GM12891 (cell line): ENCODE measurements at regions not wholly inside any gene's neighbourhood (a gene's known extent, or its start where the extent isn't known, plus 50 kb on each side); places are given as distances from the start of the nearest gene placed in this dataset.
"Not testable (repeated sequence)": the region's sequence is repeated elsewhere in the genome, so short reads cannot be mapped to it uniquely, and the experiment has no call there.

Experiments used
- DNase-seq: peaks from one replicate; pipeline ENCODE4 v3.0.0; 2011; ENCODE audit warnings: low spot score; ENCODE audit not compliant: insufficient read length
- FAIRE-seq: peaks from 2 replicates; lab custom pipeline; 2011; peaks lifted over from hg19 to GRCh38; lab: Jason Lieb, UNC
- PAX5 ChIP-seq: IDR thresholded peaks from 2 replicates; pipeline ENCODE4 v1.6.1; 2011; ENCODE audit warnings: low read length, moderate library complexity, mild to moderate bottlenecking; ENCODE audit not compliant: insufficient read depth, severe bottlenecking
- POLR2A ChIP-seq: IDR thresholded peaks from 2 replicates; pipeline ENCODE4 v1.6.1; 2011; ENCODE audit warnings: low read depth, low read length, control low read depth
- POLR2AphosphoS5 ChIP-seq: IDR thresholded peaks from 2 replicates; pipeline ENCODE4 v1.6.1; 2011; ENCODE audit warnings: low read depth, low read length, control low read depth
- POU2F2 ChIP-seq: IDR thresholded peaks from 2 replicates; pipeline ENCODE4 v1.6.1; 2011; ENCODE audit warnings: low read depth, mild to moderate bottlenecking, control low read depth, low read length, moderate library complexity
- SPI1 ChIP-seq: IDR thresholded peaks from 2 replicates; pipeline ENCODE4 v1.6.1; 2011; ENCODE audit warnings: low read depth, low read length, control low read depth
- TAF1 ChIP-seq: IDR thresholded peaks from 2 replicates; pipeline ENCODE4 v1.6.1; 2011; ENCODE audit warnings: low read depth, low read length, control low read depth

- DNase-seq (no peak), FAIRE-seq (no peak)
Measured at GRCh38 chr10:78437407-78437768, 403.7 kb downstream of the RPS24 start.

GRCh38 chr10:78437998-78438906 is 404.6 kb downstream of the RPS24 start:
- FAIRE-seq: no peak
- TF ChIP-seq POLR2AphosphoS5 (no peak), SPI1 (no peak), TAF1 (no peak), PAX5 (no peak), POLR2A (no peak), POU2F2 (no peak)
- DNase-seq: no peak

More at GRCh38 chr10:78437407-78437768, 403.7 kb downstream of the RPS24 start:
- no peak for TF ChIP-seq SPI1
- TF ChIP-seq POLR2A: no peak
- no peak for TF ChIP-seq POU2F2
- TF ChIP-seq TAF1: no peak
- no peak for TF ChIP-seq POLR2AphosphoS5
- no peak for TF ChIP-seq PAX5

GRCh38 chr10:78438907-78439809 is 405.5 kb downstream of the RPS24 start:
- FAIRE-seq (no peak), DNase-seq (no peak)
- no peak for TF ChIP-seq POU2F2
- TF ChIP-seq SPI1: no peak
- TF ChIP-seq PAX5: no peak
- TF ChIP-seq POLR2AphosphoS5: no peak
- TF ChIP-seq POLR2A: no peak
- TF ChIP-seq TAF1: no peak

GRCh38 chr10:78441010-78441409 is 407.3 kb downstream of the RPS24 start:
- FAIRE-seq: no peak

GRCh38 chr10:78441694-78442093 is 408.0 kb downstream of the RPS24 start:
- FAIRE-seq: no peak
- TF ChIP-seq PAX5: no peak
- TF ChIP-seq TAF1: no peak

More at GRCh38 chr10:78441010-78441409, 407.3 kb downstream of the RPS24 start:
- no peak for TF ChIP-seq PAX5
- no peak for TF ChIP-seq POLR2AphosphoS5
- no peak for DNase-seq

GRCh38 chr10:78442836-78443550 is 409.3 kb downstream of the RPS24 start:
- no peak for DNase-seq
- no peak for TF ChIP-seq POLR2AphosphoS5
- no peak for TF ChIP-seq TAF1
- no peak for TF ChIP-seq SPI1
- no peak for TF ChIP-seq POU2F2
- no peak for FAIRE-seq

More at GRCh38 chr10:78441694-78442093, 408.0 kb downstream of the RPS24 start:
- DNase-seq: no peak

GRCh38 chr10:78443900-78444571 is 410.4 kb downstream of the RPS24 start:
- no peak for FAIRE-seq
- TF ChIP-seq SPI1 (no peak), POLR2A (no peak), TAF1 (no peak), PAX5 (no peak), POLR2AphosphoS5 (no peak), POU2F2 (no peak)
- DNase-seq: no peak

- DNase-seq, FAIRE-seq: not testable (repeated sequence)
Measured at GRCh38 chr10:78444741-78445140, 411.1 kb downstream of the RPS24 start.

GRCh38 chr10:78445308-78445707 is 411.6 kb downstream of the RPS24 start:
- TF ChIP-seq TAF1 (no peak), POLR2A (no peak), POLR2AphosphoS5 (no peak), PAX5 (no peak), SPI1 (no peak), POU2F2 (no peak)
- DNase-seq (no peak), FAIRE-seq (no peak)
